Ishikawa (cell line): ENCODE measurements at regions not wholly inside any gene's neighbourhood (a gene's known extent, or its start where the extent isn't known, plus 50 kb on each side); places are given as distances from the start of the nearest gene placed in this dataset.

Experiments used
- CEBPB ChIP-seq: IDR thresholded peaks from 2 replicates; pipeline ENCODE4 v1.6.1; 2012
- CREB1 ChIP-seq: IDR thresholded peaks from 2 replicates; pipeline ENCODE4 v1.6.1; 2012; ENCODE audit warnings: low read depth
- EGR1 ChIP-seq: IDR thresholded peaks from 2 replicates; pipeline ENCODE4 v1.6.1; 2012
- EP300 ChIP-seq: IDR thresholded peaks from 2 replicates; pipeline ENCODE4 v1.6.1; 2012; ENCODE audit warnings: borderline replicate concordance
- FOXM1 ChIP-seq: IDR thresholded peaks from 2 replicates; pipeline ENCODE4 v1.6.1; 2012; ENCODE audit warnings: low read depth, borderline replicate concordance
- MAX ChIP-seq: IDR thresholded peaks from 2 replicates; pipeline ENCODE4 v1.6.1; 2012
- NFIC ChIP-seq: IDR thresholded peaks from 2 replicates; pipeline ENCODE4 v1.6.1; 2012
- RAD21 ChIP-seq: IDR thresholded peaks from 2 replicates; pipeline ENCODE4 v1.6.1; 2012; ENCODE audit warnings: low read depth
- REST ChIP-seq: IDR thresholded peaks from 2 replicates; pipeline ENCODE4 v1.6.1; 2012; ENCODE audit warnings: low read depth, mild to moderate bottlenecking
- TAF1 ChIP-seq: IDR thresholded peaks from 2 replicates; pipeline ENCODE4 v1.6.1; 2012; ENCODE audit warnings: low read depth, mild to moderate bottlenecking
- TCF12 ChIP-seq: IDR thresholded peaks from 2 replicates; pipeline ENCODE4 v1.6.1; 2012; ENCODE audit warnings: low read depth
- TEAD4 ChIP-seq: IDR thresholded peaks from 2 replicates; pipeline ENCODE4 v1.6.1; 2012
- USF1 ChIP-seq: IDR thresholded peaks from 2 replicates; pipeline ENCODE4 v1.6.1; 2012
- YY1 ChIP-seq: IDR thresholded peaks from 2 replicates; pipeline ENCODE4 v1.6.1; 2012; ENCODE audit warnings: low read depth
- ZBTB7A ChIP-seq: IDR thresholded peaks from 2 replicates; pipeline ENCODE4 v1.6.1; 2012; ENCODE audit warnings: low read depth

- TF ChIP-seq FOXM1 (no peak), YY1 (no peak), EP300 (no peak), CEBPB (no peak), TEAD4 (no peak), CREB1 (no peak), EGR1 (no peak), TCF12 (no peak)
Measured at GRCh38 chr15:37360724-37361123, 260.4 kb upstream of the MEIS2 start.

- TF ChIP-seq REST (no peak), CEBPB (no peak), FOXM1 (no peak), EGR1 (no peak), CREB1 (no peak), ZBTB7A (no peak), TAF1 (no peak), USF1 (no peak), TCF12 (no peak), YY1 (no peak), RAD21 (no peak), MAX (no peak), EP300 (no peak), TEAD4 (no peak), NFIC (no peak)
Measured at GRCh38 chr15:37361621-37362020, 261.3 kb upstream of the MEIS2 start.

GRCh38 chr15:37362414-37362813, 262.1 kb upstream of the MEIS2 start:
- TF ChIP-seq FOXM1 = no peak
- TF ChIP-seq NFIC = no peak
- no peak for TF ChIP-seq YY1
- no peak for TF ChIP-seq REST
- no peak for TF ChIP-seq RAD21
- TF ChIP-seq CEBPB = no peak
- TF ChIP-seq CREB1 = no peak
- TF ChIP-seq TCF12 = no peak
- no peak for TF ChIP-seq EP300
- TF ChIP-seq USF1 = no peak
- TF ChIP-seq TAF1 = no peak
- no peak for TF ChIP-seq MAX
- TF ChIP-seq TEAD4 = no peak

- no peak for TF ChIP-seq FOXM1
- TF ChIP-seq TAF1 = no peak
- TF ChIP-seq EP300 = no peak
- TF ChIP-seq RAD21 = no peak
- no peak for TF ChIP-seq ZBTB7A
- TF ChIP-seq CREB1 = no peak
- no peak for TF ChIP-seq USF1
- TF ChIP-seq REST = no peak
- TF ChIP-seq EGR1 = no peak
- no peak for TF ChIP-seq TCF12
- TF ChIP-seq TEAD4 = no peak
Measured at GRCh38 chr15:37368961-37369360, 268.6 kb upstream of the MEIS2 start.
